ENCODE measurements at regions not wholly inside any gene's neighbourhood (a gene's known extent, or its start where the extent isn't known, plus 50 kb on each side); places are given as distances from the start of the nearest gene placed in this dataset.

GRCh38 chr5:98416541-98416940 lies 356.9 kb upstream of the RGMB start:
- no peak overlapping the region for H3K27ac ChIP-seq (ENCODE audit: low read depth, low read length)
- no peaks in the 10 kb centered on the region for H3K27me3 ChIP-seq (ENCODE audit: insufficient read depth, low read length)
- no peaks in the 10 kb centered on the region for H3K36me3 ChIP-seq (ENCODE audit: insufficient read depth, low read length)

GRCh38 chr5:98419825-98420224 lies 353.6 kb upstream of the RGMB start:
- Histone ChIP-seq H3K9ac (ENCODE audit: low read depth, low read length) (no peak overlapping the region), H3K4me3 (ENCODE audit: low read length) (no peak overlapping the region), H3K4me1 (ENCODE audit: insufficient read depth, low read length) (peaks cover 8% of the 10 kb centered on the region; the same call in 1 of the 2 replicates), H3K9me3 (ENCODE audit: insufficient read depth, low read depth, low read length) (no peaks in the 10 kb centered on the region), H3K27ac (ENCODE audit: low read depth, low read length) (no peak overlapping the region), H3K36me3 (ENCODE audit: insufficient read depth, low read length) (no peaks in the 10 kb centered on the region), H3K27me3 (ENCODE audit: insufficient read depth, low read length) (no peaks in the 10 kb centered on the region)
- WGBS = 88% methylated on average over 1 of the region's 1 CpG

More at GRCh38 chr5:98416541-98416940, 356.9 kb upstream of the RGMB start:
- Histone ChIP-seq H3K4me3 (ENCODE audit: low read length) (no peak overlapping the region), H3K9ac (ENCODE audit: low read depth, low read length) (no peak overlapping the region), H3K4me1 (ENCODE audit: insufficient read depth, low read length) (peaks cover 8% of the 10 kb centered on the region; the same call in 1 of the 2 replicates), H3K9me3 (ENCODE audit: insufficient read depth, low read depth, low read length) (no peaks in the 10 kb centered on the region)

- Histone ChIP-seq H3K9ac (ENCODE audit: low read depth, low read length) (no peak overlapping the region), H3K9me3 (ENCODE audit: insufficient read depth, low read depth, low read length) (no peaks in the 10 kb centered on the region), H3K27me3 (ENCODE audit: insufficient read depth, low read length) (no peaks in the 10 kb centered on the region), H3K4me1 (ENCODE audit: insufficient read depth, low read length) (peaks cover 5% of the 10 kb centered on the region; the same call in 1 of the 2 replicates), H3K27ac (ENCODE audit: low read depth, low read length) (no peak overlapping the region), H3K4me3 (ENCODE audit: low read length) (no peak overlapping the region), H3K36me3 (ENCODE audit: insufficient read depth, low read length) (no peaks in the 10 kb centered on the region)
- over 99% methylated on average over 4 of the region's 4 CpGs for WGBS
Measured at GRCh38 chr5:98424681-98425450, 348.6 kb upstream of the RGMB start.

- no peaks in the 10 kb centered on the region for H3K36me3 ChIP-seq (ENCODE audit: insufficient read depth, low read length)
- H3K9me3 ChIP-seq (ENCODE audit: insufficient read depth, low read depth, low read length) = no peaks in the 10 kb centered on the region
- H3K27ac ChIP-seq (ENCODE audit: low read depth, low read length) = no peak overlapping the region
- no peaks in the 10 kb centered on the region for H3K27me3 ChIP-seq (ENCODE audit: insufficient read depth, low read length)
- no peak overlapping the region for H3K4me3 ChIP-seq (ENCODE audit: low read length)
- 0 out of 2 replicates have a peak, but pooled peaks cover under 1% of the 10 kb centered on the region for H3K4me1 ChIP-seq (ENCODE audit: insufficient read depth, low read length)
- H3K9ac ChIP-seq (ENCODE audit: low read depth, low read length) = no peak overlapping the region
Measured at GRCh38 chr5:98425640-98426039, 347.8 kb upstream of the RGMB start.

GRCh38 chr5:98428806-98429205 lies 344.7 kb upstream of the RGMB start:
- Histone ChIP-seq H3K27ac (ENCODE audit: low read depth, low read length) (no peak overlapping the region), H3K9me3 (ENCODE audit: insufficient read depth, low read depth, low read length) (peaks cover 2% of the 10 kb centered on the region; the same call in 1 of the 2 replicates), H3K4me1 (ENCODE audit: insufficient read depth, low read length) (peaks cover 28% of the 10 kb centered on the region), H3K36me3 (ENCODE audit: insufficient read depth, low read length) (no peaks in the 10 kb centered on the region), H3K9ac (ENCODE audit: low read depth, low read length) (no peak overlapping the region), H3K4me3 (ENCODE audit: low read length) (no peak overlapping the region), H3K27me3 (ENCODE audit: insufficient read depth, low read length) (no peaks in the 10 kb centered on the region)
- WGBS = 91% methylated on average over 4 of the region's 4 CpGs

- peak overlapping the region; percentile 82; the same call in 1 of the 2 replicates for H3K27ac ChIP-seq (ENCODE audit: low read depth, low read length)
- no peak overlapping the region for H3K9ac ChIP-seq (ENCODE audit: low read depth, low read length)
- H3K4me1 ChIP-seq (ENCODE audit: insufficient read depth, low read length) = peaks cover 28% of the 10 kb centered on the region
- H3K36me3 ChIP-seq (ENCODE audit: insufficient read depth, low read length) = no peaks in the 10 kb centered on the region
- H3K27me3 ChIP-seq (ENCODE audit: insufficient read depth, low read length) = no peaks in the 10 kb centered on the region
- H3K9me3 ChIP-seq (ENCODE audit: insufficient read depth, low read depth, low read length) = peaks cover 15% of the 10 kb centered on the region
- peak overlapping the region; percentile 10; the same call in 1 of the 2 replicates for H3K4me3 ChIP-seq (ENCODE audit: low read length)
- 11% methylated on average over 3 of the region's 3 CpGs for WGBS
Measured at GRCh38 chr5:98432378-98432777, 341.1 kb upstream of the RGMB start.

- 53% methylated on average over 2 of the region's 2 CpGs for WGBS
- peaks cover 17% of the 10 kb centered on the region for H3K9me3 ChIP-seq (ENCODE audit: insufficient read depth, low read depth, low read length)
- H3K4me1 ChIP-seq (ENCODE audit: insufficient read depth, low read length) = peaks cover 28% of the 10 kb centered on the region
- no peak overlapping the region for H3K4me3 ChIP-seq (ENCODE audit: low read length)
- H3K36me3 ChIP-seq (ENCODE audit: insufficient read depth, low read length) = no peaks in the 10 kb centered on the region
- H3K27ac ChIP-seq (ENCODE audit: low read depth, low read length) = peak overlapping the region; percentile 82; the same call in 1 of the 2 replicates
- no peaks in the 10 kb centered on the region for H3K27me3 ChIP-seq (ENCODE audit: insufficient read depth, low read length)
- H3K9ac ChIP-seq (ENCODE audit: low read depth, low read length) = no peak overlapping the region
Measured at GRCh38 chr5:98433022-98433421, 340.4 kb upstream of the RGMB start.

- no peak overlapping the region for H3K9ac ChIP-seq (ENCODE audit: low read depth, low read length)
- H3K27me3 ChIP-seq (ENCODE audit: insufficient read depth, low read length) = no peaks in the 10 kb centered on the region
- H3K36me3 ChIP-seq (ENCODE audit: insufficient read depth, low read length) = no peaks in the 10 kb centered on the region
- H3K9me3 ChIP-seq (ENCODE audit: insufficient read depth, low read depth, low read length) = peaks cover 17% of the 10 kb centered on the region
- H3K27ac ChIP-seq (ENCODE audit: low read depth, low read length) = no peak overlapping the region
- no peak overlapping the region for H3K4me3 ChIP-seq (ENCODE audit: low read length)
- peaks cover 28% of the 10 kb centered on the region for H3K4me1 ChIP-seq (ENCODE audit: insufficient read depth, low read length)
Measured at GRCh38 chr5:98433673-98434072, 339.8 kb upstream of the RGMB start.

- Histone ChIP-seq H3K27ac (ENCODE audit: low read depth, low read length) (no peak overlapping the region), H3K4me3 (ENCODE audit: low read length) (no peak overlapping the region), H3K36me3 (ENCODE audit: insufficient read depth, low read length) (no peaks in the 10 kb centered on the region), H3K27me3 (ENCODE audit: insufficient read depth, low read length) (no peaks in the 10 kb centered on the region), H3K9me3 (ENCODE audit: insufficient read depth, low read depth, low read length) (peaks cover 22% of the 10 kb centered on the region), H3K4me1 (ENCODE audit: insufficient read depth, low read length) (peaks cover 18% of the 10 kb centered on the region), H3K9ac (ENCODE audit: low read depth, low read length) (no peak overlapping the region)
- WGBS = 95% methylated on average over 3 of the region's 3 CpGs
Measured at GRCh38 chr5:98436667-98437066, 336.8 kb upstream of the RGMB start.

- Histone ChIP-seq H3K27ac (ENCODE audit: low read depth, low read length) (no peak overlapping the region), H3K9me3 (ENCODE audit: insufficient read depth, low read depth, low read length) (peaks cover 33% of the 10 kb centered on the region), H3K9ac (ENCODE audit: low read depth, low read length) (no peak overlapping the region), H3K4me1 (ENCODE audit: insufficient read depth, low read length) (no peaks in the 10 kb centered on the region), H3K27me3 (ENCODE audit: insufficient read depth, low read length) (no peaks in the 10 kb centered on the region), H3K4me3 (ENCODE audit: low read length) (no peak overlapping the region), H3K36me3 (ENCODE audit: insufficient read depth, low read length) (no peaks in the 10 kb centered on the region)
- 100% methylated on average over 1 of the region's 1 CpG for WGBS
Measured at GRCh38 chr5:98442448-98442847, 331.0 kb upstream of the RGMB start.

- Histone ChIP-seq H3K27me3 (ENCODE audit: insufficient read depth, low read length) (no peaks in the 10 kb centered on the region), H3K9me3 (ENCODE audit: insufficient read depth, low read depth, low read length) (peaks cover 30% of the 10 kb centered on the region), H3K27ac (ENCODE audit: low read depth, low read length) (no peak overlapping the region), H3K36me3 (ENCODE audit: insufficient read depth, low read length) (no peaks in the 10 kb centered on the region), H3K4me3 (ENCODE audit: low read length) (no peak overlapping the region), H3K4me1 (ENCODE audit: insufficient read depth, low read length) (no peaks in the 10 kb centered on the region), H3K9ac (ENCODE audit: low read depth, low read length) (no peak overlapping the region)
- 100% methylated on average over 1 of the region's 1 CpG for WGBS
Measured at GRCh38 chr5:98443881-98444280, 329.6 kb upstream of the RGMB start.
